Keratinocyte (primary cell): ENCODE measurements at regions not wholly inside any gene's neighbourhood (a gene's known extent, or its start where the extent isn't known, plus 50 kb on each side); places are given as distances from the start of the nearest gene placed in this dataset.

ENCODE experiments used
- DNase-seq: peaks from one replicate; pipeline ENCODE4 v3.0.0-alpha.2; 2011; ENCODE audit warnings: low read depth, missing footprints, low spot score
- FAIRE-seq: peaks from 2 replicates; lab custom pipeline; 2011; peaks lifted over from hg19 to GRCh38; lab: Jason Lieb, UNC
- H2AFZ ChIP-seq: 2 replicates; pipeline ENCODE4 v1.6.0; 2012; ENCODE audit warnings: low read length, control low read depth, inconsistent platforms; ENCODE audit not compliant: control insufficient read depth
- H3K27ac ChIP-seq: 2 replicates; pipeline ENCODE4 v1.5.1; 2011; ENCODE audit warnings: low read length; ENCODE audit not compliant: control insufficient read depth, insufficient read depth
- H3K27me3 ChIP-seq: 3 replicates; pipeline ENCODE4 v1.6.0; 2011; ENCODE audit warnings: low read length; ENCODE audit not compliant: control insufficient read depth, insufficient read depth; ENCODE audit errors: extremely low read depth
- H3K36me3 ChIP-seq, 2 experiments: 2 replicates in 1 of 2; 3 replicates in 1 of 2; pipeline ENCODE4 v1.5.1; 2011; ENCODE audit warnings: low read length in 2 of 2, mild to moderate bottlenecking in 1 of 2; ENCODE audit not compliant: control insufficient read depth in 2 of 2, insufficient read depth in 2 of 2; ENCODE audit errors: extremely low read depth in 1 of 2
- H3K4me1 ChIP-seq: 3 replicates; pipeline ENCODE4 v1.5.1; 2011; ENCODE audit warnings: low read length; ENCODE audit not compliant: control insufficient read depth, insufficient read depth; ENCODE audit errors: extremely low read depth
- H3K4me2 ChIP-seq: 3 replicates; pipeline ENCODE4 v1.6.0; 2011; ENCODE audit warnings: low read depth, low read length; ENCODE audit not compliant: control insufficient read depth, insufficient read depth; ENCODE audit errors: extremely low read depth
- H3K4me3 ChIP-seq, 3 experiments: fragments of 200-600 bp in 1 of 3; sonication (generic) in 1 of 3; 2 replicates in 2 of 3; 3 replicates in 1 of 3; pipeline ENCODE4 v1.5.1; 2011 to 2016; ENCODE audit warnings: low read length in 3 of 3, mild to moderate bottlenecking in 3 of 3, control low read depth in 2 of 3, inconsistent platforms in 1 of 3, low read depth in 1 of 3, mixed read lengths in 1 of 3, mixed run types in 1 of 3, moderate library complexity in 1 of 3; ENCODE audit not compliant: control insufficient read depth in 2 of 3, insufficient read depth in 2 of 3; ENCODE audit errors: extremely low read depth in 1 of 3
- H3K79me2 ChIP-seq: 2 replicates; pipeline ENCODE4 v1.6.0; 2012; ENCODE audit warnings: low read length; ENCODE audit not compliant: control insufficient read depth, insufficient read depth
- H3K9ac ChIP-seq: 3 replicates; pipeline ENCODE4 v1.6.0; 2011; ENCODE audit warnings: low read length; ENCODE audit not compliant: control insufficient read depth, insufficient read depth; ENCODE audit errors: extremely low read depth
- H3K9me1 ChIP-seq: 3 replicates; pipeline ENCODE4 v1.6.0; 2011; ENCODE audit warnings: low read length; ENCODE audit not compliant: control insufficient read depth, insufficient read depth; ENCODE audit errors: extremely low read depth
- H3K9me3 ChIP-seq: 2 replicates; pipeline ENCODE4 v1.5.1; 2012; ENCODE audit warnings: low read depth, low read length; ENCODE audit not compliant: control insufficient read depth
- H4K20me1 ChIP-seq: 3 replicates; pipeline ENCODE4 v1.6.0; 2011; ENCODE audit warnings: low read length; ENCODE audit not compliant: control insufficient read depth, insufficient read depth; ENCODE audit errors: extremely low read depth
- CTCF ChIP-seq, 3 experiments: IDR thresholded peaks in 1 of 3; conservative IDR thresholded peaks in 1 of 3; optimal IDR thresholded peaks in 1 of 3; 2 replicates in 2 of 3; 3 replicates in 1 of 3; pipeline versions ENCODE3 to v1.5.1; 2011; ENCODE audit warnings: low read length in 3 of 3, mild to moderate bottlenecking in 3 of 3, moderate library complexity in 2 of 3, control low read depth in 1 of 3, inconsistent platforms in 1 of 3; ENCODE audit not compliant: insufficient read depth in 2 of 3; ENCODE audit errors: extremely low read depth in 1 of 3
- EZH2 ChIP-seq: IDR thresholded peaks from one replicate; pipeline ENCODE4 v1.6.1; 2012; ENCODE audit warnings: inconsistent platforms, mild to moderate bottlenecking, low read length, moderate library complexity
- dilution Hi-C: fragments of 300-500 bp; cut with MboI; formaldehyde crosslinking; loops from one replicate; pipeline ENCODE4 v1.7.0; 2020; ENCODE audit warnings: low sequenced_read_pairs; ENCODE audit not compliant: extremely low pct_ligation_motif_present

DNA sequence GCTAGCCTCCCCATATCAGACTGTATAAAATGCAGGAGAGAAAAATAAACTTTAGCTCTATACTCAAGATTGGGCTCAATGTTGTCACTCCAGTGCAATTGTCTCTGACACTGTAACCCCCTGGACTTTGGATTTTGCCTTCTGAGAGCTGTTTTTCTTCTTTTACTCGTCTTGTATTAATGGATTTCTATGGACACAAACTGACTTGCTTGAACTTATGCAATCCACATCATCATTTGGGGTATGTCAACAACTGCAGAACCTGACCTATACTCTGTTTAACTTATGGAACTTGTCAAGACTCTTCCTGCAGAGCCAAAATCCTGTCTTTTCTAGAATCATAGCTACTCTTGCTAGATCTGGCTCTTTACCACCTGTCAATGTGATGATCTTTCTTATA, 257.8 kb upstream of the DCC start:
- TF ChIP-seq CTCF (optimal IDR thresholded peaks at IDR 0.05 in 1 of 3, IDR thresholded peaks at IDR 0.05 in 1 of 3, conservative IDR thresholded peaks at IDR 0.05 in 1 of 3; ENCODE audit: extremely low read depth in 1 of 3, insufficient read depth in 2 of 3, low read length in 3 of 3) (no peak), EZH2 (no peak)
- Histone ChIP-seq H3K4me1 (no peaks in the 10 kb centered on the region), H3K4me2 (no peak overlapping the region), H3K9me1 (no peaks in the 10 kb centered on the region), H3K36me3 (no peaks in the 10 kb centered on the region), H2AFZ (no peak overlapping the region), H3K27ac (no peak overlapping the region), H3K9ac (no peak overlapping the region), H3K27me3 (no peaks in the 10 kb centered on the region), H3K79me2 (no peaks in the 10 kb centered on the region), H4K20me1 (no peaks in the 10 kb centered on the region), H3K4me3 (no peak overlapping the region), H3K9me3 (no peaks in the 10 kb centered on the region)
- dilution Hi-C loops = no loop called here
- DNase-seq = no peak
- no peak for FAIRE-seq

DNA sequence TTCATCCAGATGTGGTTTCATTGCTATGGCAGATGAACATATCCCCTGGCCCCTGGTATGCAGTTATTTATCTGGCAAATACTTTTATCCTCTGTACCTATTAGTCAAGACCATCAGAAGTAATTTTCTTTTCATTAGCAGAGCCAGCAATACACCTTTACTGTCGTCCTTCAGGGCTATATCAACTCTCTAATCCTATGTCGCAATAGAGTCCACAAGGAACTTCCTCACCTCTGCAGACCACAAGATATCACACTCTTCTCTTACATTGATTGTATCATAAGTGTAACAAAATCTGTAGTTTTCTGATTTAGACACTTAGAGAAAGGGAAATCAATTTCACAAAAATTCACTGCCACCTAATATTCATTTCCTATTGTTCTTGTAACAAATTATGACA, 252.9 kb upstream of the DCC start:
- Histone ChIP-seq H3K4me3 (no peak overlapping the region), H2AFZ (no peak overlapping the region), H3K27ac (no peak overlapping the region), H4K20me1 (no peaks in the 10 kb centered on the region), H3K9me1 (no peaks in the 10 kb centered on the region), H3K9me3 (no peaks in the 10 kb centered on the region), H3K4me2 (no peak overlapping the region), H3K36me3 (no peaks in the 10 kb centered on the region), H3K4me1 (no peaks in the 10 kb centered on the region), H3K27me3 (no peaks in the 10 kb centered on the region), H3K79me2 (no peaks in the 10 kb centered on the region), H3K9ac (no peak overlapping the region)
- no peak for DNase-seq
- TF ChIP-seq CTCF (optimal IDR thresholded peaks at IDR 0.05 in 1 of 3, IDR thresholded peaks at IDR 0.05 in 1 of 3, conservative IDR thresholded peaks at IDR 0.05 in 1 of 3; ENCODE audit: extremely low read depth in 1 of 3, insufficient read depth in 2 of 3, low read length in 3 of 3) = no peak
- no peak for TF ChIP-seq EZH2
- no peak for FAIRE-seq
- dilution Hi-C loops = no loop called here
